BJ (cell line): ENCODE measurements at regions not wholly inside any gene's neighbourhood (a gene's known extent, or its start where the extent isn't known, plus 50 kb on each side); places are given as distances from the start of the nearest gene placed in this dataset.

Experiments
- CTCF ChIA-PET: fragments of 350-600 bp; formaldehyde crosslinking; extraction: SDS; loops from one replicate; lab custom pipeline; 2021; ENCODE audit warnings: antibody characterized with exemption, inconsistent platforms; lab: Yijun Ruan, JAX
- POLR2A ChIA-PET: fragments of 300-600 bp; sonication (Branson Sonifier 250); formaldehyde crosslinking; extraction: SDS; loops from one replicate; lab custom pipeline; 2021; ENCODE audit warnings: antibody characterized with exemption; lab: Charles Lee
- DNase-seq: peaks from one replicate; pipeline ENCODE4 v3.0.0-alpha.2; 2011; ENCODE audit warnings: low read depth
- H3K27me3 ChIP-seq: 2 replicates; pipeline ENCODE4 v1.6.0; 2011; ENCODE audit warnings: low read length; ENCODE audit not compliant: control insufficient read depth, insufficient read depth
- H3K36me3 ChIP-seq: 2 replicates; pipeline ENCODE4 v1.5.1; 2011; ENCODE audit warnings: low read length; ENCODE audit not compliant: control insufficient read depth, insufficient read depth
- H3K4me3 ChIP-seq: 2 replicates; pipeline ENCODE4 v1.5.1; 2011; ENCODE audit warnings: low read depth, mild to moderate bottlenecking, control low read depth, low read length
- TF ChIP-seq, protein P1 (sequence below): IDR thresholded peaks from 2 replicates; pipeline ENCODE4 v1.5.1; 2011; ENCODE audit warnings: low read depth, mild to moderate bottlenecking, control low read depth, inconsistent platforms, low read length, moderate library complexity; ENCODE audit not compliant: insufficient read depth

DNA sequence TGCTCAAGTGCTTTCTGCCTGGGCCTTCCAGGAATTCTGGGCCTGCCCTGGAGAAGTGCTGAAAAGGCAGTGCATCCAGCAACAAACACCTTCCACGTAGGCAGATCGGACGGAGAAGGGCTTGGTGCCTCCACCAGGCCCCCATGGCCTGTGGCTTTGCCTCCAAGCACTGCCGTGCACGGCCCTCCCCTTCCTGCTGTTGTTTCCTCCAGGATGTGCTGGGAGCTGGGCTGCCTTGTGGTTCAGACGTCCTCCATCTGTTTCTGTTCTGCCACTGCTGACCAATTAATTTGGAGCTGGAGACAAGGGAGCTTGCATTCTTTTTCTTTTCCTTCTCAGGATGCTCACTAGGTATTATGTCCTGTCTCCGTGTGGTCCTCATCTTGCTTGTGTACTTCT, 197.0 kb downstream of the HRH4 start:
- TF ChIP-seq, protein P1, sequence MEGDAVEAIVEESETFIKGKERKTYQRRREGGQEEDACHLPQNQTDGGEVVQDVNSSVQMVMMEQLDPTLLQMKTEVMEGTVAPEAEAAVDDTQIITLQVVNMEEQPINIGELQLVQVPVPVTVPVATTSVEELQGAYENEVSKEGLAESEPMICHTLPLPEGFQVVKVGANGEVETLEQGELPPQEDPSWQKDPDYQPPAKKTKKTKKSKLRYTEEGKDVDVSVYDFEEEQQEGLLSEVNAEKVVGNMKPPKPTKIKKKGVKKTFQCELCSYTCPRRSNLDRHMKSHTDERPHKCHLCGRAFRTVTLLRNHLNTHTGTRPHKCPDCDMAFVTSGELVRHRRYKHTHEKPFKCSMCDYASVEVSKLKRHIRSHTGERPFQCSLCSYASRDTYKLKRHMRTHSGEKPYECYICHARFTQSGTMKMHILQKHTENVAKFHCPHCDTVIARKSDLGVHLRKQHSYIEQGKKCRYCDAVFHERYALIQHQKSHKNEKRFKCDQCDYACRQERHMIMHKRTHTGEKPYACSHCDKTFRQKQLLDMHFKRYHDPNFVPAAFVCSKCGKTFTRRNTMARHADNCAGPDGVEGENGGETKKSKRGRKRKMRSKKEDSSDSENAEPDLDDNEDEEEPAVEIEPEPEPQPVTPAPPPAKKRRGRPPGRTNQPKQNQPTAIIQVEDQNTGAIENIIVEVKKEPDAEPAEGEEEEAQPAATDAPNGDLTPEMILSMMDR: no peak
- Histone ChIP-seq H3K27me3 (peaks cover under 1% of the 10 kb centered on the region), H3K4me3 (no peak overlapping the region), H3K36me3 (no peaks in the 10 kb centered on the region)
- POLR2A ChIA-PET: no interaction called here
- no peak for DNase-seq
- CTCF ChIA-PET: interaction anchor here (1.0 to 2.3 kb wide), 3 partner anchors 56 to 64 kb away, joined by 3 to 6 read pairs (median 3); no protein-coding TSS in a partner anchor

GRCh38 chr18:24658302-24658701, 197.9 kb downstream of the HRH4 start:
- no peak for DNase-seq
- no peak overlapping the region for H3K4me3 ChIP-seq
- POLR2A ChIA-PET: no interaction called here
- H3K27me3 ChIP-seq: peaks cover 4% of the 10 kb centered on the region
- H3K36me3 ChIP-seq: no peaks in the 10 kb centered on the region
- TF ChIP-seq, protein P1: no peak
- CTCF ChIA-PET: interaction anchor here (1.0 to 2.3 kb wide), 3 partner anchors 53 to 63 kb away, joined by 3 to 6 read pairs (median 3); no protein-coding TSS in a partner anchor

DNA sequence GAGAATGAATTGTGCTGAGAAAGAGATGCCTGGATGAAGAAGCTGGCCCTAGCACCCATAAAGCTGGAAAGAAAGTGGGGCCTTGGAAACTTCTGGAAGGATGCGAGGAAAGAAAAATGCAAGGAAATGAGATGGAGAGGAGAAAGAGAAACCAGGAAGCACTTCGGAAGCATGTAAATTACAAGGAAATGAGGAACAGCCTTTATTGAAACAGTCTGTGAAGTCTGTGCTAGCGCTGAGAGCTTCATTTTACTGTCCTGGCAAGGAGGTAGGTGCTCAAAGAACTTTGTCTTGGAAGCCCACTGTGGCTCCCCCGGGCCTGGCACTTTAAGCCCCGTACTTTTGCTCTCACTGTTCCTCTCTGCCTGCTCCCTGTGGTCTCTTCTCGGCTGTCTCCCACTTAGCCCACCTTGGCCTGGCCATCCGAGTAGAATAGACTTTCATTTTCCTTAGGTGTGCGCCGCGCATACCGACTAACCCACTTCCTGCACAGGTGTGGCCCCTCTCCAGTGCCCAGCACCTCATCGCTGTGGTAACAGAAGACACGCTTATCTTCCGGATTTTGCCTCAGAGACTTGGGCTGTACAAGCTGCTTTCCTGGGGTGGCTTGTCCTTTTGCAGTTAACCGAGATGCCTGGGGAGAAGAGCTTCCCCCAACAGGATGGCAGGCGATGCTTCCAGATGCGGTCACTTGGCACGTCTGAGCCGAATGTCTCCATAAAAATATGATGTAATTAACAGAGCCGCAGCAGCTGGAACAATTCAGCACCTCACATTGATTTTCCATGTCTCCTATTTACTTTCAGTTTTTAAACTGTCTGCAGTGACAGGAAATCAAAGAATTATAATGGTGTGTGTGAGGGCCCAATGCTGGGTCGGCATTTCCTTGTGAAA, 199.6 kb downstream of the HRH4 start:
- TF ChIP-seq, protein P1: no peak
- DNase-seq: no peak
- H3K4me3 ChIP-seq: peak overlapping the region; percentile 22
- ChIA-PET CTCF (interaction anchor here (1.4 kb wide), 1 partner anchor 12 kb away, joined by 8 read pairs; no protein-coding TSS in a partner anchor), POLR2A (no interaction called here)
- H3K27me3 ChIP-seq: peaks cover 4% of the 10 kb centered on the region
- no peaks in the 10 kb centered on the region for H3K36me3 ChIP-seq

DNA sequence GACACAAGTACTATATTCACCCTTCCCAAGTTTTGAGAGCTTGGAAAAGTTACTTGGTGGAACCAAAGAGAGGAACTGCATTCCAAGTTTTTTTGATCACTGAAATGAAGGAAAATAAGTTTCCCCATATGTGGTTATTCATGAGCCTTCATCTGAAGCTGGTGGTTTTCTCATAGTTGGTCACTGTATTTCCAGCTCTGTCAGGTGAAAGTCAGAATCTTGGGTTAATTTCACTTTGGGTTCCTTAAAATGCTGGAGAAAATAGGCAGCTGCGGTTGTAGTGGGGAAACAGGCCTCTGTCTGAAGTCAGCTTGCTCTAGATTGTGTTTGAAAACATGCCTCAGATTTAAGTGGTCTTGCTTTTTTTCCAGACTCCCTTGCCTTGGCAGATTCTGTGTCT, 200.5 kb downstream of the HRH4 start:
- Histone ChIP-seq H3K27me3 (peaks cover 4% of the 10 kb centered on the region), H3K4me3 (no peak overlapping the region), H3K36me3 (no peaks in the 10 kb centered on the region)
- TF ChIP-seq, protein P1: no peak
- POLR2A ChIA-PET: no interaction called here
- CTCF ChIA-PET: interaction anchor here (1.0 to 1.4 kb wide), 2 partner anchors 11 to 61 kb away, joined by 3 to 8 read pairs; no protein-coding TSS in a partner anchor
- DNase-seq: no peak

DNA sequence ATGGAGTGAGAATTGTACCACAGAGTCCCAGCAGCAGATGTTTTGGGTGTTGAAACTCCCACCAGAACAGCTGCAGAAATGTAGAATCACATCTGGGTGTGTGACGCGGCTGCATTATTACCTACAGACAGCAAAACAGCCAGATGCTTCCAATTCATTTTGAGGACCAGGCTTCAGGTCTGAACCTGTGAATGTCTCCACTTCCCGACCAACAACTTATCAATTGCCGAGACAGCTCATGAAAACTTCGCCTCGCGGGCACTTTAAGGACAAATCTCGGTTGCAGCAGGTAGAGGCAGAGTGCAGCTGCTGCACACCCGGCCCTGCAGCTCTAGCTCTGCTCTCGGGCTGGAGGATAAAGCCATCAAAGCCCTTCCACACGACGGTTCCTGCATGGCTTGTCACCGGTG, 202.0 kb downstream of the HRH4 start:
- DNase-seq: no peak
- TF ChIP-seq, protein P1: no peak
- Histone ChIP-seq H3K36me3 (no peaks in the 10 kb centered on the region), H3K4me3 (no peak overlapping the region), H3K27me3 (peaks cover 5% of the 10 kb centered on the region)
- CTCF ChIA-PET: interaction anchor here (1.1 kb wide), 1 partner anchor 65 kb away, joined by 4 read pairs; no protein-coding TSS in a partner anchor
- POLR2A ChIA-PET: no interaction called here
